Choroid plexus epithelial cell (primary cell): ENCODE measurements at regions not wholly inside any gene's neighbourhood (a gene's known extent, or its start where the extent isn't known, plus 50 kb on each side); places are given as distances from the start of the nearest gene placed in this dataset.
"Not testable (repeated sequence)": the region's sequence is repeated elsewhere in the genome, so short reads cannot be mapped to it uniquely, and the experiment has no call there.

ENCODE experiments used
- DNase-seq: peaks from one replicate; pipeline ENCODE4 v3.0.0-alpha.2; 2010; ENCODE audit warnings: low read depth
- H3K4me3 ChIP-seq: 2 replicates; pipeline ENCODE4 v1.5.1; 2011; ENCODE audit warnings: low read depth, mild to moderate bottlenecking, control low read depth, low read length, moderate library complexity
- CTCF ChIP-seq: conservative IDR thresholded peaks from 2 replicates; pipeline ENCODE4 v1.5.1; 2011; ENCODE audit warnings: low read depth, mild to moderate bottlenecking, control low read depth, inconsistent platforms, low read length, moderate library complexity

DNA sequence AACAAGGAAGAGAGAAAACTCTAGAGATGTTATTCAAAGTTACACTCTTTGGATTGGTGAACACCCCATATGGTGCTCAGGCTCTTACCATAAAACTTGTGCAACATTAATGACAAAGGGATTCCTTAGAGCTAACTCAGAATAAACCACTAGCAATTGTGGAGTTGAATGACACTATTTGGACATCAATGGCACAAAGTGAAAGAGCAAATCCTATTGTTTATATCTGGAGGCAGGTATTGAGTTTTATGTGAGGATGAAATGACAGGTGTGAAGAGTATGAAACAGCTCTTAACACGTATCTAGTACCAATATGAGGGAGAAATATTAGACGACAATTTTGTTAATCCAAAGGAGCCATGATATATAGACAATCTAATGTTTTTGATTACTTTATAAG is 584.9 kb upstream of the PBX1 start:
- DNase-seq, result no peak
- H3K4me3 ChIP-seq, result no peak overlapping the region
- no peak for TF ChIP-seq CTCF

- no peak for TF ChIP-seq CTCF
Measured at GRCh38 chr1:163980394-163980793, 578.6 kb upstream of the PBX1 start.

GRCh38 chr1:163981500-163982030 is 577.4 kb upstream of the PBX1 start:
- DNase-seq, result no peak
- TF ChIP-seq CTCF, result no peak
- no peak overlapping the region for H3K4me3 ChIP-seq

More at GRCh38 chr1:163980394-163980793, 578.6 kb upstream of the PBX1 start:
- no peak overlapping the region for H3K4me3 ChIP-seq
- no peak for DNase-seq

DNA sequence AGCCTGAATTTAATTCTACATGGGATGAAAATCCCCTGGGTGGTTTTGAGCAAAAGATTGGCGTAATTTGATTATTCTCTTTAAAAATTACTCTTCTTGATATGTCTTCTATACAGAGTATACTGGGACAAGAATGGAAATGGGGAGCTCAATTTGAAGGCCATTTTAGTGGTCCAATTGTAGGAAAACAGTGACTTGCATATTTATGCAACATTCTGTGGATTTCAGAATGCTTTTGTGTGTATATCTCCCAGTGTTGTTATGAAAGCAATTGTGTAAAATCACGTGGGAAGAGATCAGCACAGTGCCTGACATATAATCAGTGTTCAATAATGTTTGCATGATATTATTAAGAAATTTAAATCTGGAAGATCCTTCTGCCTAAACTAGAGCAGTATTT is 575.9 kb upstream of the PBX1 start:
- no peak for DNase-seq
- no peak for TF ChIP-seq CTCF
- no peak overlapping the region for H3K4me3 ChIP-seq

- no peak for TF ChIP-seq CTCF
- H3K4me3 ChIP-seq, result no peak overlapping the region
- DNase-seq, result no peak
Measured at GRCh38 chr1:163985700-163986099, 573.3 kb upstream of the PBX1 start.

GRCh38 chr1:163999131-163999530 is 559.9 kb upstream of the PBX1 start:
- TF ChIP-seq CTCF, result no peak
- H3K4me3 ChIP-seq, result no peak overlapping the region
- no peak for DNase-seq

GRCh38 chr1:164006186-164006585 is 552.8 kb upstream of the PBX1 start:
- DNase-seq, H3K4me3 ChIP-seq: not testable (repeated sequence)
